Tibial artery (tissue), 4 donors: ENCODE measurements at regions not wholly inside any gene's neighbourhood (a gene's known extent, or its start where the extent isn't known, plus 50 kb on each side); places are given as distances from the start of the nearest gene placed in this dataset.
"Not testable (repeated sequence)": the region's sequence is repeated elsewhere in the genome, so short reads cannot be mapped to it uniquely, and the experiment has no call there.

Experiments
- DNase-seq, 2 donors: peaks; one replicate each; pipeline ENCODE4 v3.0.0-alpha.2; 2019
- H3K27ac ChIP-seq, 2 donors: fragments of 200-600 bp; sonication (generic) in 1 of 2; 1 replicate in 1 of 2; 2 replicates in 1 of 2; pipeline ENCODE4 v1.5.1; 2018 to 2019; ENCODE audit warnings: mild to moderate bottlenecking in 1 of 2
- H3K27me3 ChIP-seq, 2 donors: fragments of 200-600 bp; sonication (generic) in 1 of 2; one replicate each; pipeline versions ENCODE4 v1.5.1 to v1.6.0; 2016 to 2019
- H3K36me3 ChIP-seq, 3 donors: fragments of 200-600 bp; sonication (generic) in 2 of 3; one replicate each; pipeline ENCODE4 v1.5.1; 2016 to 2019; ENCODE audit warnings: mild to moderate bottlenecking in 2 of 3
- H3K4me1 ChIP-seq, 4 donors: fragments of 200-600 bp; sonication (generic) in 2 of 4; 1 replicate in 3 of 4; 2 replicates in 1 of 4; pipeline ENCODE4 v1.5.1; 2016 to 2019
- H3K4me3 ChIP-seq, 2 donors: fragments of 200-600 bp; sonication (generic) in 1 of 2; 1 replicate in 1 of 2; 2 replicates in 1 of 2; pipeline ENCODE4 v1.5.1; 2018 to 2019; ENCODE audit warnings: mild to moderate bottlenecking in 2 of 2
- H3K9me3 ChIP-seq, 3 donors: fragments of 200-600 bp; sonication (generic) in 1 of 3; one replicate each; pipeline ENCODE4 v1.5.1; 2016 to 2019
- CTCF ChIP-seq, 2 experiments: fragments of 200-600 bp in 1 of 2; fragments of 450-650 bp in 1 of 2; IDR thresholded peaks; one replicate each; pipeline ENCODE4 v1.5.1; 2017 to 2019; ENCODE audit warnings: antibody characterized with exemption in 2 of 2, mild to moderate bottlenecking in 1 of 2, moderate library complexity in 1 of 2
- intact Hi-C: fragments of 100-400 bp; cut with DNase I; formaldehyde crosslinking; loops from one replicate; pipeline ENCODE4 v1.15.0; 2023; ENCODE audit warnings: low total_unique reads

GRCh38 chr5:84436866-84437265 is 52.2 kb upstream of the EDIL3 start:
- Histone ChIP-seq H3K4me3 (no peak overlapping the region), H3K27me3 (no peaks in the 10 kb centered on the region), H3K4me1 (no peaks in the 10 kb centered on the region), H3K27ac (no peak overlapping the region), H3K36me3 (no peaks in the 10 kb centered on the region), H3K9me3 (no peaks in the 10 kb centered on the region)
- no peak for TF ChIP-seq CTCF (IDR thresholded peaks at IDR 0.05)
- no peak for DNase-seq
- intact Hi-C loops = no loop called here

GRCh38 chr5:84435861-84436346 is 51.2 kb upstream of the EDIL3 start:
- intact Hi-C loops, H3K9me3 ChIP-seq, H3K4me3 ChIP-seq, H3K36me3 ChIP-seq, DNase-seq, H3K4me1 ChIP-seq, H3K27me3 ChIP-seq, H3K27ac ChIP-seq: not testable (repeated sequence)
